ENCODE measurements at regions not wholly inside any gene's neighbourhood (a gene's known extent, or its start where the extent isn't known, plus 50 kb on each side); places are given as distances from the start of the nearest gene placed in this dataset.

DNA sequence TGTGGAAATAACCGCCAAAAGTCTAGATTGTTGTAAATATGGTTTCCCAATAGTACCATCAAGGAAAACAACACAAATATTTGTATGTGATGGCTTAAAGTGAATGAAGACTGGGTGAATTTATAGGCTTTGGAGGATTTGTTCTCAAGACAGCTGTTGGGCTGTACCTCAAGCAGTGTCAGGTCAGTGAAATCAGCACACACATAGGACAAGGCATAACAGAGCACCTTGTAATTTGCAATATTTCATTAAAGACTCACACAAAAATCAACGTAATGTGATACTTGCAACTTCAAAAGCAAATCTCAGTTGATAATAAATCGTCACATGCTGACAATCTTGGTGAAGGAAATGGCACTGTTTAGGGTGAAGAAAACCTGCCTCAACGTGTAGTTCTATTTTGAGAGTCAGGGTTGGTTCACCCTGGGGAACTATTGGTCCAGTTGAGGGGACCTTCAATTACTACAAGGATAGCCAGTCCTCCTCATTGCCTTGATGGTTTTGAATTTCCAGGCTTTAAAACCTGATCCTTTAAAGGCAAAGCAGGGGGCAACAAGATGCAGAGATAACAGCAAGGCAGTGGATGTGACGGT lies 126.8 kb upstream of the ST6GAL2 start:
- H3K79me1 ChIP-seq (ENCODE audit: insufficient read depth, low read depth, low read length, poor library complexity, severe bottlenecking), result no peaks in the 10 kb centered on the region
- H4K20me1 ChIP-seq (ENCODE audit: control insufficient read depth, insufficient read depth, insufficient read length), result no peaks in the 10 kb centered on the region
- H3K23me2 ChIP-seq (ENCODE audit: insufficient read length, low read depth, low read length, poor library complexity, severe bottlenecking), result no peaks in the 10 kb centered on the region
- no peak overlapping the region for H3K9ac ChIP-seq (ENCODE audit: extremely low read depth, insufficient read length, low read length)
- H3K9me3 ChIP-seq (ENCODE audit: control insufficient read depth, low read depth, low read length), result no peaks in the 10 kb centered on the region
- H2BK20ac ChIP-seq (ENCODE audit: low read depth, low read length, poor library complexity, severe bottlenecking), result no peak overlapping the region
- H3K9me3 Mint-ChIP-seq, result no peaks in the 10 kb centered on the region
- H3K4me1 Mint-ChIP-seq, result peaks cover 6 to 8% of the 10 kb centered on the region in 2 experiments
- H4K5ac ChIP-seq (ENCODE audit: insufficient read length, low read depth, low read length), result no peak overlapping the region
- H3K79me2 ChIP-seq (ENCODE audit: insufficient read depth, low read length), result no peaks in the 10 kb centered on the region
- DNase-seq, result no peak
- H2AFZ ChIP-seq (ENCODE audit: low read length), result no peak overlapping the region
- TF ChIP-seq, protein P1, sequence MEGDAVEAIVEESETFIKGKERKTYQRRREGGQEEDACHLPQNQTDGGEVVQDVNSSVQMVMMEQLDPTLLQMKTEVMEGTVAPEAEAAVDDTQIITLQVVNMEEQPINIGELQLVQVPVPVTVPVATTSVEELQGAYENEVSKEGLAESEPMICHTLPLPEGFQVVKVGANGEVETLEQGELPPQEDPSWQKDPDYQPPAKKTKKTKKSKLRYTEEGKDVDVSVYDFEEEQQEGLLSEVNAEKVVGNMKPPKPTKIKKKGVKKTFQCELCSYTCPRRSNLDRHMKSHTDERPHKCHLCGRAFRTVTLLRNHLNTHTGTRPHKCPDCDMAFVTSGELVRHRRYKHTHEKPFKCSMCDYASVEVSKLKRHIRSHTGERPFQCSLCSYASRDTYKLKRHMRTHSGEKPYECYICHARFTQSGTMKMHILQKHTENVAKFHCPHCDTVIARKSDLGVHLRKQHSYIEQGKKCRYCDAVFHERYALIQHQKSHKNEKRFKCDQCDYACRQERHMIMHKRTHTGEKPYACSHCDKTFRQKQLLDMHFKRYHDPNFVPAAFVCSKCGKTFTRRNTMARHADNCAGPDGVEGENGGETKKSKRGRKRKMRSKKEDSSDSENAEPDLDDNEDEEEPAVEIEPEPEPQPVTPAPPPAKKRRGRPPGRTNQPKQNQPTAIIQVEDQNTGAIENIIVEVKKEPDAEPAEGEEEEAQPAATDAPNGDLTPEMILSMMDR (conservative IDR thresholded peaks at IDR 0.05), result no peak
- H2AK5ac ChIP-seq (ENCODE audit: insufficient read length, low read length), result no peak overlapping the region
- no peak overlapping the region for H3K27ac Mint-ChIP-seq
- H2BK12ac ChIP-seq (ENCODE audit: insufficient read length, low read depth, low read length), result no peak overlapping the region
- no peak overlapping the region for H3K18ac ChIP-seq (ENCODE audit: insufficient read length, low read depth, low read length)
- WGBS (ENCODE audit: extremely low coverage, insufficient read length, low lambda C conversion rate), result no CpG with 5 or more reads among the region's 5 CpGs
- no peak overlapping the region for H3K4ac ChIP-seq (ENCODE audit: low read depth, low read length)
- no peaks in the 10 kb centered on the region for H3K27me3 Mint-ChIP-seq (ENCODE audit: low read depth)
- no peaks in the 10 kb centered on the region for H3K27me3 ChIP-seq (ENCODE audit: insufficient read depth, low read length)
- no peak overlapping the region for H3K14ac ChIP-seq (ENCODE audit: insufficient read depth, low read length)
- no peak overlapping the region for H3T11ph ChIP-seq (ENCODE audit: low read length)
- H4K91ac ChIP-seq (ENCODE audit: insufficient read length, low read depth, low read length), result no peak overlapping the region
- no peak overlapping the region for H4K8ac ChIP-seq (replicated peaks; ENCODE audit: insufficient read length, low read depth, low read length)
- no peak overlapping the region for H3K56ac ChIP-seq (ENCODE audit: insufficient read length, low read depth, low read length)
- no peaks in the 10 kb centered on the region for H3K4me1 ChIP-seq (ENCODE audit: insufficient read depth, low read length)
- no peak overlapping the region for H3K27ac ChIP-seq (ENCODE audit: insufficient read length, low read depth, low read length)
- H3K36me3 Mint-ChIP-seq (ENCODE audit: insufficient read depth in 1 of 3, low read depth in 3 of 3), result no peaks in the 10 kb centered on the region
- H3K23ac ChIP-seq (ENCODE audit: insufficient read length, low read depth, low read length), result no peak overlapping the region
- no peak overlapping the region for H2BK120ac ChIP-seq (ENCODE audit: low read depth, low read length, poor library complexity, severe bottlenecking)
- no peak overlapping the region for H3K4me2 ChIP-seq (ENCODE audit: insufficient read depth, insufficient read length, low read length)
- no peak overlapping the region for H2BK5ac ChIP-seq (ENCODE audit: insufficient read length, low read length)
- no peak overlapping the region for H3K4me3 Mint-ChIP-seq
- no peak overlapping the region for H2BK15ac ChIP-seq (ENCODE audit: low read depth, low read length)

Measured in H9 (cell line).